ENCODE measurements at regions not wholly inside any gene's neighbourhood (a gene's known extent, or its start where the extent isn't known, plus 50 kb on each side); places are given as distances from the start of the nearest gene placed in this dataset.

DNA sequence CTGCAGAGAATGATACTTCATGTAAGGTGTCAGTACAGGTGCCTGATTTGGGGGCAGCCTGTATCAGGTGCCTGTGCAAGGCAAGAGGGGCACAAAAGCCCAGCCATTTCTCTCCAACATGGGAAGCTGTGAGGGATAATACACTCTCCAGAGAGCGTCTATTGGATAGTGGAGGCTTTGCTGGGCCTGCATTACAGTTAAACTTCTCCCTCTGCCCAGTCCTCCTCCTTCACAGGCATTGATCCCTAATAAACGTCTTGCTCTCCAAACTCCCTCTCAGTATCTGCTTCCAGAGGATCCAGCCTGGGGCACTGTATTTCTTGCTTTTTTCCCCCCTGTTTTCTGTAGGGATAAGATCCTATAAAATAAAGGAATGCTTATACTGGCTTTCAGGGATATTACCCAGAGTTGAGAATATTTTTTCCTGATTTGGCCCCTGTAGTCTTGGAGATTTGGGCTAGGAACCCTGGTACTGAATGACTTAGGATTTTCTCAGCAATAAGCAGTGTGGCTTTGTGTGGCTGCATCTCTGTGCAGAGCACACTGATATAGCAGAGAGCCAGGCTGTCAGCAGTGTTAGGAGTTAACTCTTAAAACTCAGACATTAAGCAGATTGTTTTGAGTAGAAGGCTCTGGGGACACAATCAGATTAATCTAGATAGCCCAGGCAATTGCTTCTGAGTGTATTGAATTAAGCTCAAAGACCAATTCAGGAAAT lies 330.6 kb downstream of the CYRIA start:
- DNase-seq (ENCODE audit: low spot score) = no peak

DNA sequence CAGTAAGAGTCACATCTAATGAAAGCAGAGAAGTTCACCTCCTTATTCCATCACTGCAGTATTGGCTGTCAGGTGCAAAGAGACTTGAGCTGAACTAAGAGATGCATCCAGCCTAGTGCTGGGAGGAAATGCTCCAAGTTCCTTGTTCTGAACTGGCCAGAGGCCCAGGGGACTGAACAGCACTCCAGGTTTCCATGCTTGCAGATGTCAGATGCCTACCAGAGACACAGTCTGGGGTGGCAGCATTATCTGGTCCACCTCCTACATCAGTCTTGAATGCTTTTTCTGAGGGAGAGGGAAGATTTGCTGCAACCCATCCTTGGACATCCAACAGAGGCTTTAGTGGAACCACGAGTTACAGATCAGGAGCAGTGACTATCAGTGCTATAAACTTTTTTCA lies 331.3 kb downstream of the CYRIA start:
- no peak for DNase-seq (ENCODE audit: low spot score)

- DNase-seq (ENCODE audit: low spot score) = no peak
These were observed 332.0 kb downstream of the CYRIA start for GRCh38 chr2:16333681-16334080.

DNA sequence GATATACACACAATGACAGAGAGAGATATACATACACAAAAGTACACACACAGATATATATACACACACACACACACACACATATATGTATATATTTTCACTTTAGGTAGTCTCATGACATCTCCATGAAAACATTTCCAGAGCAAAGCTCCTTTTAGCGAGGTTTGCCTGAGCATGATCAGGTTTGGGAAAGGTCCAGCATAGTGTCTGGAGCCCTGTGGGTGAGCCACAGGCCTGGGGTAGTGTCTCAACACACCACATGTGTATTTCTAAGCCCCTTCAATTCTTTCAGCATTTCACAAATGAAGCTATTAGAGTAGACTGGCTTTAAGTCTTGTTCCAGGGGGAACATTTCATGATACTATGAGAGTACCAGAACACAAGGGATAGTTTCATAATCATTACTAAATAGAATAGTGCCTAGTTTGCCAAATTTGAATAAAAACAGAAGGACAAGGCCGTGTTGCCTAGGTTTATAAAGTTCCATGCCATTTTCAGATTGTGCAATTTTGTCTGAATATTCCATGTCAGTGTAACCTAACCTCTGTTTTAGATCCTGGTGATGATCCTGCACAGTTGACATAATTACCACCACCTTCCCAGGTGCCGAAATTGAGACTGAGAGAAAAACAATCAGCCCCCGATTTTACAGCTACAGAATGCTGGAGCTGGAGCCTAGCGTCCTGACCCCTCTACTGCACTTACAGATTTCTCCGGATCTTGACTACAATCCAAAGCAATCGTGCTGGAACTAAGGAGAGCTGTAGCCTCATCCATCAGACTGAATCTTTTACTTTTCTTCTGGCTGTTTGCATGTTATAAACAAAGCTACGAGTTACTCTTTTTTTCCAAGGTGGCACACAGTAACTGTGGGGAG lies 332.7 kb downstream of the CYRIA start:
- no peak for DNase-seq (ENCODE audit: low spot score)

DNA sequence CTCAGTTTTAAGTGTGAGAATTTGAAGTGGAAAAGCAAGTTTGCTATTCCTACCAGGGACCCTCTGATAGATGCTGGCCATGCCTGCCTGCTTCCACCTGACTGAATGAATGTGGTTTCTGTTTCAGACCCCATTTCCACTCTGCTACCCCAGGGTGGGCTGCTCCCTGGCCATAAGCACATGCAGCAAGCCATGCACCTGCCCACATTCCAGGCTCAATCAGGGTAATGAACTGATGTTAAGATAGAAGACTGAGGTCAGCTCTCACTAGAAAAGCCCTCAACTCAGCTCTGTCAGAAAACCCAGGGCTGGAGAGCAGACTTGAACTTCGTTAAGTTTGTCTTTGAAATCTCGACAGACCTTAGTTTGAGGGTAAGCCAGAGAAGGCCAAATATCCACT lies 333.9 kb downstream of the CYRIA start:
- DNase-seq (ENCODE audit: low spot score) = no peak

DNA sequence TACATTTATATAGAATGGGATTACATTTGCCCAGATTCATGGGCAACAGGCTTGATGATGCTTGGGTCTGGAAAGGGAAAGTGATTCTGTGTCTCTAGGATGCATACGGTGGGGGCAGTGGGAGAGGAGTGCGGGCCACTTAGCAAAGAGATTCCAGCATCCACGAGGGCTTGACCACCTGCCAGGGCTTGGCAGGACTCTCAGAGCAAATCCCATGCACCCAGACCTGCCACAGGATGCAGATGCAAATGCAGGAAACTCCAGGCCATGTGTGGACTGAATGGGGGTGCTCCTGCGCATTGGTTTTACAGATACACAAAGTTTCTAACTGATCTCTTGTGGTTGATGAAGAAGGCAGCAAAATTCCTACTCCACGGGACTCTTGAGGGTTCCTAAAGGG lies 334.7 kb downstream of the CYRIA start:
- no peak for DNase-seq (ENCODE audit: low spot score)

- DNase-seq (ENCODE audit: low spot score) = no peak
These were observed 335.1 kb downstream of the CYRIA start for GRCh38 chr2:16330571-16330970.

- DNase-seq (ENCODE audit: low spot score) = no peak
These were observed 335.6 kb downstream of the CYRIA start for GRCh38 chr2:16330012-16330411.

- no peak for DNase-seq (ENCODE audit: low spot score)
These were observed 336.2 kb downstream of the CYRIA start for GRCh38 chr2:16329421-16329820.

DNA sequence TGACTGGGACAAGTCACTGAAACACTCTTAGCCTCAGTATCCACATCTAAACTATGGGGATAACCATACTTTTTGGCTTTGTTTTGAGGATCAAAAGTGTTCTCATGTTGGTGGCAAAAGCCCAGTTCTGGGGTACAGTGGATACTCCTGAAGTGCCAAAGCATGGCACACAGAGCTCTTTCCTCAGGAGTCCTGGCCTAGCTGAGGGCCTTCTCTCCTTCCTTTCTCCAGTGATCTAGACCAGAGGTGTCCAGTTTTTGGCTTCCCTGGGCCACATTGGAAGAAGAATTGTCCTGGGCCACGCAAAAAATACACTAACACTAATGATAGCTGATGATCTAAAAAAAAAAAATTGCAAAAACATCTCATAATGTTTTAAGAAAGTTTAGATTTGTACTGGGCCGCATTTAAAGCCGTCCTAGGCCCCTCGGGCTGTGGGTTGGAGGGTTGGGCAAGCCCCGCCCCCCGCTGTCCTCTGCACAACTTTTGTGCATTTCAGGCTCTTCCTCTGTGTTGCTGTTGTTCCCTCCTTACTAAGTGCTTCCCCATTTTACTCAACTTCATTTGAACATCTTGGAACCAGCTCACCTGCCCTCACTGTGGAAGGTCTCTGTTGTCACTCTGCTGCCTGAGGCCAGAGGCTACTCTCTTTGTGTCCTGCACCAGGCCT lies 337.0 kb downstream of the CYRIA start:
- no peak for DNase-seq (ENCODE audit: low spot score)

- DNase-seq (ENCODE audit: low spot score) = no peak
These were observed 338.3 kb downstream of the CYRIA start for GRCh38 chr2:16327326-16327725.

GRCh38 chr2:16326711-16327300 lies 338.8 kb downstream of the CYRIA start:
- no peak for DNase-seq (ENCODE audit: low spot score)

DNA sequence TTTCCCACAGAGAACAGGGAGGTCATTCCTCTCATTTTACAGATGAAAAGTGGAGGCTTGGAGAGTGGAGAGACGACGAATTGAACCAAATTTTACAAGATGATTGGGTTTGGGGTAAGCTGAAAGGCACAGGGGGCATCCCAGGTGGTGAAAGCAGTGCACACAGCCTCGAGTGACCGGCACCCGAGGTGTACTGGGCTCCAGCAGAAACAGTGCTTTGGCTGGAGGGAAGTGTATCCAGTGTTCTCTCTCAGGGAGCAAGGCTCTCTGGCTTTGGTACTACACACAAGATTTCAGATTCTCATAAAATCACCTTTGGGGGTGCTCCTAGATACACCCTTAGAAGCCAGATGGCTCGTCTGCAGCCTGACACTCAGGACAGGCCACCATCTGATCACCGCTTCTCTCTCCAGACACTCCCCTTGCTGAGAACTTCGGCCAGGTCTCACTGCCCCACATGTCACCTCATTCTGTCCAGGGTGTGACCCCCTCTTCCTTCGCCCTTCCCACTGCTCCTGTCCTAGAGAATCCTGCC lies 339.6 kb downstream of the CYRIA start:
- no peak for DNase-seq (ENCODE audit: low spot score)

- no peak for DNase-seq (ENCODE audit: low spot score)
These were observed 340.3 kb downstream of the CYRIA start for GRCh38 chr2:16325016-16325975.

- DNase-seq (ENCODE audit: low spot score) = no peak
These were observed 341.1 kb downstream of the CYRIA start for GRCh38 chr2:16324544-16324937.

GRCh38 chr2:16323551-16324543 lies 341.8 kb downstream of the CYRIA start:
- DNase-seq (ENCODE audit: low spot score) = no peak

DNA sequence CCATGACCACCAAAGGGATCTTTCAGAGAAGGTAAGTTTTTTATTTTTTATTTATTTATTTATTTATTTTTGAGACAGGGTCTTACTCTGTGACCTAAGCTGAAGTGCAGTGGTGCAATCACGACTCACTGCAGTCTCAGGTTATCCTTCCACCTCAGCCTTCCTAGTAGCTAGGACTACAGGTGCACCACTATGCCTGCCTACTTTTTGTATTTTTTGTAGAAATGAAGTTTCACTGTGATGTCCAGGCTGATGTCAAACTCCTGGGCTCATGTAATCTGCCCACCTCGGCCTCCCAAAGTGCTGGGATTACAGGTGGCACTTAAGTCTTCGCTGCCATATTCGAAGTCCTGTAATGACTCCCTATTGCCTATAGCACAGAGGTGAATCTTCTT lies 342.5 kb downstream of the CYRIA start:
- no peak for DNase-seq (ENCODE audit: low spot score)

DNA sequence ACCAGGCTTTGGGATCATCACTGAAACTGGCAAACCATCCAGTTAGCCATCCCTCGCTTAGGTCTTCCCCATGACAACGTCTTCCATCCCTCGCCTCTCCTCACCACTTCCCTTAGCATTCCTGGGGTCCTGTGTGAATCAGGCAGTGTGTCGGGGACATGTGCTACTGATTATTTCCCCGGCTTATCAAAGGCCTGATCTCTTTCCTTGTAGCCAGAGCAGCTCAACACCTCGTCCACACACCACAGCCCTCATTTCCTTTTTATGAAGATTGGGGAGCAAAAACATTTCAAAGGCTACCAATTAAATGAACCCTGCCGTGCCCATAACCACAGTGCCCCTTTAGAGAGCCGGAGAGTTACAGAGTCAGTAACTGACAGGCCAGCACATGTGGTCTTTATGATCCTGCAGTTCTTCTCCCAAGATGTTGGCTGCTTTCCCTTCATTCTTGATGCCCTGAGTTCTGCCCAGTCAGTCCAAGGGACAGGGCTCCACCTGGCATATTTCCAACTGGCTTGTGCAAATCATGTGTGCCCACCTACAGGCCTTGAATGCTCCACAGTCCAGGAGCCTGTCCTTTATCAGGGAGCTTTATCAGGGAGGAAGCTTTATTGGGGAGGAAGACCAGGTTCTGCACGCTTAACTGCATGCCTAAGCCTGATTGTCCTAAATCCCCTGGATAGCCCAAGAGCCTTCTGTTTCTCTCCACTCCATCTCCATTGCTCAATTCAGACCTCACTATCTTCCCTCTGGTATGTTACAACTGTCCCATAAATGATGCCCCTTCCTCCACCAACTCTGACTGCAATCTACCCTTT lies 343.1 kb downstream of the CYRIA start:
- DNase-seq (ENCODE audit: low spot score) = no peak
